ENCODE measurements at regions not wholly inside any gene's neighbourhood (a gene's known extent, or its start where the extent isn't known, plus 50 kb on each side); places are given as distances from the start of the nearest gene placed in this dataset.

DNA sequence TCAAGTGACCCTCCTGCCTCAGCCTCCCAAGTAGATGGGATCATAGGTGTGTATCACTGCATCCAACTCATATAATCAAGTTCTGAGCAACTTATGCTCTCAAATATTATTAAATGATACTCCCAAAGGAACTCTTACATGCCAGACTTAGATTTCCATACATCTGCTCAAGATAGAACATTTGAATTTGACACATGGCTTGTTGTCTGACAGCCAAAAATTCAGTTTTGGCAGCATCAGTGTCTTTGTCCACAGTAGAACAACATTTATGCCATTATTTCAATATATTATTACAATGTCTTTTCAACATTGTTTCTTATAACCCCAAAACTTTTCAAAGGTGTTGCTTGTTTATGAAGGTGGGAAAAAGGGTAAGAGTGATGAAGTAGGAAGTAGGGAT, 116.2 kb downstream of the SUCNR1 start:
- TF ChIP-seq, protein P1, sequence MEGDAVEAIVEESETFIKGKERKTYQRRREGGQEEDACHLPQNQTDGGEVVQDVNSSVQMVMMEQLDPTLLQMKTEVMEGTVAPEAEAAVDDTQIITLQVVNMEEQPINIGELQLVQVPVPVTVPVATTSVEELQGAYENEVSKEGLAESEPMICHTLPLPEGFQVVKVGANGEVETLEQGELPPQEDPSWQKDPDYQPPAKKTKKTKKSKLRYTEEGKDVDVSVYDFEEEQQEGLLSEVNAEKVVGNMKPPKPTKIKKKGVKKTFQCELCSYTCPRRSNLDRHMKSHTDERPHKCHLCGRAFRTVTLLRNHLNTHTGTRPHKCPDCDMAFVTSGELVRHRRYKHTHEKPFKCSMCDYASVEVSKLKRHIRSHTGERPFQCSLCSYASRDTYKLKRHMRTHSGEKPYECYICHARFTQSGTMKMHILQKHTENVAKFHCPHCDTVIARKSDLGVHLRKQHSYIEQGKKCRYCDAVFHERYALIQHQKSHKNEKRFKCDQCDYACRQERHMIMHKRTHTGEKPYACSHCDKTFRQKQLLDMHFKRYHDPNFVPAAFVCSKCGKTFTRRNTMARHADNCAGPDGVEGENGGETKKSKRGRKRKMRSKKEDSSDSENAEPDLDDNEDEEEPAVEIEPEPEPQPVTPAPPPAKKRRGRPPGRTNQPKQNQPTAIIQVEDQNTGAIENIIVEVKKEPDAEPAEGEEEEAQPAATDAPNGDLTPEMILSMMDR (IDR thresholded peaks at IDR 0.05; ENCODE audit: low read depth, low read length, poor library complexity, severe bottlenecking), result no peak
- TF ChIP-seq EZH2phosphoT487 (IDR thresholded peaks at IDR 0.05; ENCODE audit: borderline replicate concordance, low read length), result no peak
